ENCODE measurements at regions not wholly inside any gene's neighbourhood (a gene's known extent, or its start where the extent isn't known, plus 50 kb on each side); places are given as distances from the start of the nearest gene placed in this dataset.

DNA sequence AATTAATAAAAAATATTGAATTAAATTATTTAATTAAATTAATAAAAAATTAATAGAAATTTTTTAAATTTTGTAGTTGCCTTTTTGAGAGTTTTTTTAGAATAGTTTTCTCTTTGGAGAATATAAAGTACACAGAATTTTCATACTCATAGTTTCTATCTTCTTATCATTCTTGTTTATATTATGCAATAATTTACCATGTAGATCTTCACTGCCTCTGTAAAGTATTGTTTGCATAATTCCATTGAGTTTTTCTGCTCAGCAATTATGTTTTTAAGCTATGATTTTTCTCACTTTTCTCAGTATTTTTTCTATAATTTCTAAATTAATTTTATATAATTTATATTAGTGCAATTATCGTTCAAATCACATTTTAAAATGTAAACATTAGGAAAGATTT is 50.6 kb upstream of the OXA1L start:
- TF ChIP-seq, protein P1, sequence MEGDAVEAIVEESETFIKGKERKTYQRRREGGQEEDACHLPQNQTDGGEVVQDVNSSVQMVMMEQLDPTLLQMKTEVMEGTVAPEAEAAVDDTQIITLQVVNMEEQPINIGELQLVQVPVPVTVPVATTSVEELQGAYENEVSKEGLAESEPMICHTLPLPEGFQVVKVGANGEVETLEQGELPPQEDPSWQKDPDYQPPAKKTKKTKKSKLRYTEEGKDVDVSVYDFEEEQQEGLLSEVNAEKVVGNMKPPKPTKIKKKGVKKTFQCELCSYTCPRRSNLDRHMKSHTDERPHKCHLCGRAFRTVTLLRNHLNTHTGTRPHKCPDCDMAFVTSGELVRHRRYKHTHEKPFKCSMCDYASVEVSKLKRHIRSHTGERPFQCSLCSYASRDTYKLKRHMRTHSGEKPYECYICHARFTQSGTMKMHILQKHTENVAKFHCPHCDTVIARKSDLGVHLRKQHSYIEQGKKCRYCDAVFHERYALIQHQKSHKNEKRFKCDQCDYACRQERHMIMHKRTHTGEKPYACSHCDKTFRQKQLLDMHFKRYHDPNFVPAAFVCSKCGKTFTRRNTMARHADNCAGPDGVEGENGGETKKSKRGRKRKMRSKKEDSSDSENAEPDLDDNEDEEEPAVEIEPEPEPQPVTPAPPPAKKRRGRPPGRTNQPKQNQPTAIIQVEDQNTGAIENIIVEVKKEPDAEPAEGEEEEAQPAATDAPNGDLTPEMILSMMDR (IDR thresholded peaks at IDR 0.05) = no peak
- no peak for TF ChIP-seq POLR2A (IDR thresholded peaks at IDR 0.05)
